ENCODE measurements at regions not wholly inside any gene's neighbourhood (a gene's known extent, or its start where the extent isn't known, plus 50 kb on each side); places are given as distances from the start of the nearest gene placed in this dataset.

DNA sequence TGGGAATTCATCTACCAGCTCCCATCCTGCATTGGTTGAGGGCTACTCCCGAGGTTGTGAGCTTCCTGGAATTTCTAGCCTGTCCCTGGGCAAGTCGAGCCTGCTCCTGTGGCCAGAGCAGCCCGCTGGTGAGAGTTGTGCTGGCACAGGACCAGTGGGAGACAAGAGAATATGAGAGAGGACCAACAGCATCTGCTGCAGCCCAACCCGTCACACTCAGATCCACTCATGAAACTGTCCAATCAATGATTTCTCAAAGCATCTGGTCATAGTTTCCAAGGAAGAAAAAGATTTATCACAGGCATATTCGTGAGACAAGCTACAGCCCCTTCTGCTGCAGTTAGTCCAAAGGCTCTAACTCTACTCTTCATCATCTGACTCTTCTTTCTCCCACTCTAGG lies 64.4 kb upstream of the RAI14 start:
- TF ChIP-seq, protein P1, sequence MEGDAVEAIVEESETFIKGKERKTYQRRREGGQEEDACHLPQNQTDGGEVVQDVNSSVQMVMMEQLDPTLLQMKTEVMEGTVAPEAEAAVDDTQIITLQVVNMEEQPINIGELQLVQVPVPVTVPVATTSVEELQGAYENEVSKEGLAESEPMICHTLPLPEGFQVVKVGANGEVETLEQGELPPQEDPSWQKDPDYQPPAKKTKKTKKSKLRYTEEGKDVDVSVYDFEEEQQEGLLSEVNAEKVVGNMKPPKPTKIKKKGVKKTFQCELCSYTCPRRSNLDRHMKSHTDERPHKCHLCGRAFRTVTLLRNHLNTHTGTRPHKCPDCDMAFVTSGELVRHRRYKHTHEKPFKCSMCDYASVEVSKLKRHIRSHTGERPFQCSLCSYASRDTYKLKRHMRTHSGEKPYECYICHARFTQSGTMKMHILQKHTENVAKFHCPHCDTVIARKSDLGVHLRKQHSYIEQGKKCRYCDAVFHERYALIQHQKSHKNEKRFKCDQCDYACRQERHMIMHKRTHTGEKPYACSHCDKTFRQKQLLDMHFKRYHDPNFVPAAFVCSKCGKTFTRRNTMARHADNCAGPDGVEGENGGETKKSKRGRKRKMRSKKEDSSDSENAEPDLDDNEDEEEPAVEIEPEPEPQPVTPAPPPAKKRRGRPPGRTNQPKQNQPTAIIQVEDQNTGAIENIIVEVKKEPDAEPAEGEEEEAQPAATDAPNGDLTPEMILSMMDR (IDR thresholded peaks at IDR 0.05): no peak
- no peak for TF ChIP-seq POLR2A (IDR thresholded peaks at IDR 0.05)

All from adrenal gland (tissue), 5 donors.